ENCODE measurements at regions not wholly inside any gene's neighbourhood (a gene's known extent, or its start where the extent isn't known, plus 50 kb on each side); places are given as distances from the start of the nearest gene placed in this dataset.

DNA sequence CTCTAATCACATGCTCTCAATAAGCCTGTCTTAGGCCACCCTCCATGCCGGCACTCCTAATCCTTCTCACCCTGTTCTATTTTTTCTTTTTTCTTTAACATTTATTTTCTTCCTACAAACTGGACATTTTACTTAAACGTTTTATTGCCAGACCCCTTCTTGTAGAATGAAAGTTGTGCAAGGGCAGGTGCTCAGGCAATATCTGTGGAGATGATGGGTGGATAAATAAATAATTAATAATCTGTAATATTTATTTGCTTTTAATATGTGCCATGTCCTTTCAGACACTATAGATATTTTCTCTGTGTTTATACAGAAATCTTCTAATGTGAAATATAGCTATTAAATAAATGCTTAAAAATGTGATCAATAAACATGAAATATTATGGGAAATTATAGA lies 815.7 kb upstream of the MIR17HG start:
- no peak for DNase-seq

- DNase-seq = no peak
Observed at GRCh38 chr13:90532861-90533492, 814.5 kb upstream of the MIR17HG start.

DNA sequence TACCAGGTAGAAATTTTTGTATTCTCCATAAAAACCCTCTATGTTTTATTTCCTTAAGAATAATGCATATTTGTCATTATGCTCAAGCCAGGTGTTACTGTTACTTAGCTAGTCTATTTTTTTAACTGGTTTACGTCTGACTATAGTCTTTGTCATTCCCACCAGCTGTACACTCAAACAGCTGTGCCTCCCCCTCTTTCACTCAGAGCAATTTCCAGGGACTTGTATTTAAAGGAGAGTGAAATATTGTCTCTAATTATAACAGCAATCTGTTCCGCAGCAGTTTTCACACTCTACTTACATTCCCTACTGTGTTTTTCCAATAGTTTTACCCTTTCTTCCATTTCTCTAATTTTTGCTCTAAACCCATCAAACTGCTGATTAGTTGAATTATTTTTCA lies 813.6 kb upstream of the MIR17HG start:
- no peak for DNase-seq

- no peak for DNase-seq
Observed at GRCh38 chr13:90534617-90535370, 812.7 kb upstream of the MIR17HG start.

GRCh38 chr13:90535421-90535820 lies 812.1 kb upstream of the MIR17HG start:
- no peak for DNase-seq

DNA sequence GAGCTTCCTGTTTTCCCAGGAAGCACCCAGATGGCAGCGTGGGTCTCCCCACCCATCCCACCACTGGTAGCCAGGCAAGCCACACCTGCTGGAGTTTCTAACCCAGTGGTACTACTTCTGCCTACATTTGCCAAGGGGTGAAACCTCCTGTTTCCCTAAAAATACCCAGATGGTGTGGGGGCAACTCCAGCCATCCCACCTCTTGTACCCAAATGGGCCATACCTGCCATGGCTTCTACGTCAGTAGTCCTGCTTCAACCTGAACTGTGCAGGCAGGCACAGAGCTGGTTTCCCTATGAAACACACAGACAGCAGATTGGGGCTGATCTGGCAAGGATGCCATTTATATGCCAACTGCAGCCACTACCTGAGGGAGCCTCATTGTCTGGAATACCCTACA lies 809.4 kb upstream of the MIR17HG start:
- DNase-seq = no peak

DNA sequence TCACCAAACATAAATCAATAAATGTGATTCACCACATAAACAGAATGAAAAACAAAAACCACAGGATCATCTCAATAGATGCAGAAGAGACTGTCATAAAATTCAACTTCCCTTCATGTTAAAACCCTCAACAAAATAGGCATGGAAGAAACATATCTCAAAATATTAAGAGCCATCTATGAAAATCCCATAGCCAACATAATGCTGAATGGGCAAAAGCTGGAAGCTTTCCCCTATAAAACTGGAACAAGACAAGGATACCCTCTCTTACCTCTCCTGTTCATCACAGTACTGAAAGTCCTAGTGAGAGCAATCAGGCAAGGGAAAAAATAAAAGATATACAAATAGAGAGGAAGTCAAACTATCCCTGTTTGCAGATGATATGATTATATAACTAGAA lies 806.1 kb upstream of the MIR17HG start:
- no peak for DNase-seq

DNA sequence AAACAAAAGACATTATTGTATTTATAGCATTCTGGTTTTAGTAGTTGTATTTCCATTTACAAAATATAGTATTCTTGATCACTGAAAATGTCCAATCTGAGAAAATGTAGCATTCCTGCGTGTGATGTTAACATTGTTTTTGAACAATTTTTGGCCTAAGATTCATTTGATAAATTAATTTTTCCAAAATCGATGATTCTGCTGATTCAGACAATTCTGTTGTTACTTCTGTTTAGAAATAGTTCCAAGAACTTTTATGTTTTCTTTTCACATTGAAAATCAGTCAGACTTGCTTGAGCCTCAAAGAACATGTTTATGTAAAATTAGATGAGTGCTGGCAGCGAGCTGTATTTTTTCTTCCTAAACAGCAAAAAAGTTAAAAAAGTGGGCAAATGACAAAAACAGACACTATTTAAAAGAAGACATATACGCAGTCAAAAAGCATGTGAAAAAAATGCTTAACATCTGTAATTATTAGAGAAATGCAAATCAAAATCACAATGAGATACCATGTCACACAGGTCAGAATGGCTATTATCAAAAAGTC lies 804.5 kb upstream of the MIR17HG start:
- DNase-seq = no peak

DNA sequence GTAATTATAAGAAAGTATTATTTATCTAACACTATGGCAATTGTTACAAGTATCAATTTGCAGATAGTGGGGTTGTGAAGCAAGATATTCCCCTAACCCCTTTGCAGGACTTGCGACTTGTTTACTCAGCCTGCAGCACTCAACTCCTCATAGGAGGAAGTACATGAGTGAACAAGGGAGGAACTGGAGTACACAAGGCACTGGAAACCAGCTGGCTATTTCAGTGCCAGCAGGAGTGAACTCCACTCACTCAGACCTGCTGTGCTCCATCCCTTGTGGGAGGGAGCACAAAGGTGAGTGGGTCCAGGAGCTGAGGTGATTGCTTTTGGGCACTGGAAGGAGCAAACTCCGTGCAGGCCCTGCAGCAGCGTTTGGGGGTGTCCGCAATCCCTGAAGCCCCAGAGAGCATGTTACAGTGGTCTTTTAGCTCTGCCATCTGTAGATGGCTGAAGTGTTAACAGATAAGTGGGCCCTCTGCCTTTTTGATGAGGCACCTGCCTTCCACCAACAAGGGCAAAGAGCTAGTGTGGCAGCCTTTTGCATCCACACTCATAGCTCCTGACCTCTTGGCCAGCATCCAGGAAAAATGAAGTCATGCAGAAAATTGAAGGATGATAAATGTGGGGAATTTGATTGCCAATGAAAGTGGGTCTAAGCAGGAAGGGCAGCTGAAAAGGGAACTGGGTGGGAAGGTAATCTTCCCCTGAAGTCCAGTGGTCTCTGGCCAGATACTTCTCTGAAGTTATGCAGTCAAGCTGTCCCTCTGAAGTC lies 802.2 kb upstream of the MIR17HG start:
- peak; percentile 56 for DNase-seq

- DNase-seq = no peak
Observed at GRCh38 chr13:90547272-90547790, 800.2 kb upstream of the MIR17HG start.

DNA sequence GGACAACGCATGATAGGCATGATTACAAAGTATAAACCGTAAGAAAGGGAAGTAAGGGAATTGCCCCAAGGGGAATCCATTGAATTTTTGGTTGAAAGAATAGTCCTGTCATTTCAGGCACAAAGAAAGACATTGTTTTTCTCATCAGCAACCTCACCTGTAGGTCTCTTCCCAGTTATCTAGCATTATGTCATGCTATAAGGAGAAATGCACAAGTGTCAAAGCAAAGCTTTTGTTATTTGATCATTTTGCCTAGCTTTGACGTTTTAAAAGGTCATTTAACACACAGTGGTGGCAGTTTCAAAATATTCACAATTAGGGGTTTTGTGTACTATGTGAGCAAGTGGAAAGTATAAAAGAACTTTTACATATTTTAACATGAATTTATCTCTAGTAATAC lies 796.2 kb upstream of the MIR17HG start:
- no peak for DNase-seq

- peak; percentile 17 for DNase-seq
Observed at GRCh38 chr13:90552702-90553101, 794.8 kb upstream of the MIR17HG start.

- peak; percentile 31 for DNase-seq
Observed at GRCh38 chr13:90553159-90553558, 794.3 kb upstream of the MIR17HG start.

DNA sequence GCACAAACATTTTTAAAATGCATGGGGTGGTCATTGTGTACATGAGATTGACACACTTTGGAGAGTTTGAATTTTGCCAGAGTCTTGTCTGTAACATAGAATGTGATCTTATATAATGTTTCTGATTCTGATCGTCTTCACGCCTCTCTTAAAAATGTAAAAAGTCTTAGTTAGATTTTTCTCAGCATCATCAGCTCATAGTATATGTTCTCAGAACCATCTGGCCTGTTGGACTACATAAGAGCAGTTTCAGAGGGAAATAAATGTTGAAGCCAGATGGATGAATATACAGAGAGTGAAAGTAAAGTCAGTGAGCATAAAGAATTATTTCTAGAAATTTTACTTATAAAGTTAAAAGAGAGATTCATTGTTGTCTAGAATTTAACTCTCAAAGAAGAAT lies 789.9 kb upstream of the MIR17HG start:
- no peak for DNase-seq

- peak; percentile 13 for DNase-seq
Observed at GRCh38 chr13:90562443-90562842, 785.0 kb upstream of the MIR17HG start.

GRCh38 chr13:90564096-90564495 lies 783.4 kb upstream of the MIR17HG start:
- no peak for DNase-seq

- DNase-seq = no peak
Observed at GRCh38 chr13:90564566-90564965, 782.9 kb upstream of the MIR17HG start.

DNA sequence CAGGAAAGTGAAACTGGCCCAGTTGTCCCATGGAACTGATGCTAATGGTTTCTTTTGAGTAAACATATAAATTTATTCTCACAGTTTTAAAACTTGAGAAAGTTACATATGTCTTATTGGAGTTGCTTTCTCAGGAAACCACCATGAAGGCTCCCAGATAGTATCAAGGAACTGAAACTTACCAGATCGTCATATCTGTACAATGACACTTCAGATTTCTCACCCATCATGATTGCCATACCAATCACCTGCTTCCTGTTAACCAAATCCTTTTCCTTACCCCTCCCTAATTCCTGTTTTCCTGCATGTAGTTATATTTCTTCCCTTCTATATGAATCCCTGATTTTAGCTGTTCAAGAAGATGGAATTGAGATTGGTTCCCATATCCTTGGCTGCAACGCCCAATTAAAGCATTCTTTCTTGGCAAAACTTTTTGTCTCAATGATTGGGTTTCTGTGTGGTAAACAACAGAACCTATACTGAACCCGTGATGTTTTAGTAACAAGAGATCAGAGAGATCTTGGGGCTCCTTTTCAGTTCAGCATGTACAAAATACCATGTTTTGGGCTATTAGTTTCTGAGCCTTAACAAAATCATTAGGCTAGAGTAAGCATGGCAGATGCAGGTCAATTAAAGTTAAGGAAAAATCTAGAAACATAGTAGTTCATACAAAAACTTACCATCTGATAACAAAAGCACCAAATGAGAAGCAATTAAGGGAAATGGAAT lies 781.3 kb upstream of the MIR17HG start:
- DNase-seq = no peak

DNA sequence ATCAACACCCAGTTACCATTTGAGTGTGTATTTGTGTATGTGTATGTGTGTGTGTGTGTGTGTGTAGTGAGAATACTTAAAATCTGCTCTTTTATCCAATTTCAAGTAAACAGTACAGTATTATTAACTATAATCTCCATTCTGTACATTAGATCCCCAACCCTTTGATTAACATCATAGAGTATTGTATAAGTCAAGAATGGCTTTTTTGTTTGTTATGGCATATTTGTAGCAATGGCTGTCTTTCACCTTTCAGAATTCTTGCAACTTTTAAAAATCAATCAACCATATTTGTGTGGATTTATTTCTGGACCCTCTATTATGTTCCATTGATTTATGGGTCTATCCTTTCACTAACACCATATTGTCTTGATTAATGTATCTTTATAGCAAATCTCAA lies 779.3 kb upstream of the MIR17HG start:
- no peak for DNase-seq

DNA sequence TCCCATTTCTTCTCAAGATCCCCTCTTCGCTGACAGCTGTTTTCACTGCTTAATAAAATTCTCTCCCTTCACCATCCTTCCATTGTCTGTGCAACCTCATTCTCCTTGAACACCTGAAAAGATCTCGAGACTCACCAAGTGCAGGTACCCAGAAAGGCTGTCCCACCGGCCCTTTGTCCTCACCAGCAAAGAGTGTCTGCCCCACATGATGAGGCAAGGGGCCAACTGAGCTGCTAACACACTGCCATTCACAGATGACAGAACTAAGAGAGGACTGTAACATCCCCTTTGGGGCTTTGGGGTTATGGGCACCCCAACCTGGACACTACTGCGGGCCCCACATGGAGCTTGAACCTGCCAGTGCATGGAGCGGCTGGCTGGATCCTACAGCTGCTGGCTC lies 771.4 kb upstream of the MIR17HG start:
- no peak for DNase-seq

DNA sequence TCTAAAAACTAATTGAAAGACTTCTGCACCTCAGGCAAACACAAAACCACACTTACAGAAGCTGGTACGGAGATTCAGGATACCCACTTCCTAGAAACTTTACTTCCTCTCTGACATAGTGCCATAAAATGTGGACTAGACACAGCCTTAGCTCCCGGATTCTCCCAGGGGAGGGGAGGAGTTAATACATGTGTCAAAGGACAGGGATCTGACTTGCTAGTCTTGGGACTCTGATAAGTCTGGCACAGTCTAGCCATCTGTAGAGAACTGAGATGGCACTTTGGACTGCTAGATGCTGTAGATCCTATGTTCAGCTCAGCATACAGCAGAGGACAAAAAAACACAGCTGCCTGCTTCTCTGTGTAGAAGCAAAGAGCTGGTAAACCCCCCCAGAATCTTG lies 769.8 kb upstream of the MIR17HG start:
- DNase-seq = no peak

GRCh38 chr13:90585392-90585791 lies 762.1 kb upstream of the MIR17HG start:
- no peak for DNase-seq
